ENCODE measurements at regions not wholly inside any gene's neighbourhood (a gene's known extent, or its start where the extent isn't known, plus 50 kb on each side); places are given as distances from the start of the nearest gene placed in this dataset.

DNA sequence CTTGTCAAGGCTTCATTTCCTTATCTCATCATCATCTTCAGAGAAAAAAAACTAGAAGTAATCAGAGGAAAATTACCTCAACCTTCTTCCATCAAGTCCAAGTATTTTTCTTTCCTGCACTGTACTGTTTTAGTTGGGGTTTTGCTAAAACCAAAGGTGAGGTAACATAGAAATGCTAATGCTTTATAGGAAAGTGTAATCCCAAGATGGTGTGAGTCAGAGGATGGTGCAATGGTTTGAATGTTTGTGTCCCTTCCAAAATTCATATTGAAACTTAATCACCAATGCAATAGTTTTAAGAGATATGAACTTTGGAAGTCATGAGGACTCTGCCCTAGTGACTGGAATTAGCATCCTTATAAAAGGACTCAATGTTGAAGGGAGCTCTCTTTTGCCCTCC, 79.5 kb downstream of the KBTBD8 start:
- no peak overlapping the region for H3K4me3 Mint-ChIP-seq (ENCODE audit: low read depth)
- no peaks in the 10 kb centered on the region for H3K36me3 Mint-ChIP-seq (ENCODE audit: insufficient read depth)
- H3K27ac Mint-ChIP-seq: no peak overlapping the region
- H3K27me3 Mint-ChIP-seq: no peaks in the 10 kb centered on the region
- H3K4me1 Mint-ChIP-seq (ENCODE audit: low read depth): peaks cover 7% of the 10 kb centered on the region
- H3K9me3 Mint-ChIP-seq (ENCODE audit: low read depth): no peaks in the 10 kb centered on the region
- DNase-seq (ENCODE audit: low spot score, unreplicated experiment): no peak
- TF ChIP-seq, protein P1, sequence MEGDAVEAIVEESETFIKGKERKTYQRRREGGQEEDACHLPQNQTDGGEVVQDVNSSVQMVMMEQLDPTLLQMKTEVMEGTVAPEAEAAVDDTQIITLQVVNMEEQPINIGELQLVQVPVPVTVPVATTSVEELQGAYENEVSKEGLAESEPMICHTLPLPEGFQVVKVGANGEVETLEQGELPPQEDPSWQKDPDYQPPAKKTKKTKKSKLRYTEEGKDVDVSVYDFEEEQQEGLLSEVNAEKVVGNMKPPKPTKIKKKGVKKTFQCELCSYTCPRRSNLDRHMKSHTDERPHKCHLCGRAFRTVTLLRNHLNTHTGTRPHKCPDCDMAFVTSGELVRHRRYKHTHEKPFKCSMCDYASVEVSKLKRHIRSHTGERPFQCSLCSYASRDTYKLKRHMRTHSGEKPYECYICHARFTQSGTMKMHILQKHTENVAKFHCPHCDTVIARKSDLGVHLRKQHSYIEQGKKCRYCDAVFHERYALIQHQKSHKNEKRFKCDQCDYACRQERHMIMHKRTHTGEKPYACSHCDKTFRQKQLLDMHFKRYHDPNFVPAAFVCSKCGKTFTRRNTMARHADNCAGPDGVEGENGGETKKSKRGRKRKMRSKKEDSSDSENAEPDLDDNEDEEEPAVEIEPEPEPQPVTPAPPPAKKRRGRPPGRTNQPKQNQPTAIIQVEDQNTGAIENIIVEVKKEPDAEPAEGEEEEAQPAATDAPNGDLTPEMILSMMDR (IDR thresholded peaks at IDR 0.05; ENCODE audit: unreplicated experiment): no peak

DNA sequence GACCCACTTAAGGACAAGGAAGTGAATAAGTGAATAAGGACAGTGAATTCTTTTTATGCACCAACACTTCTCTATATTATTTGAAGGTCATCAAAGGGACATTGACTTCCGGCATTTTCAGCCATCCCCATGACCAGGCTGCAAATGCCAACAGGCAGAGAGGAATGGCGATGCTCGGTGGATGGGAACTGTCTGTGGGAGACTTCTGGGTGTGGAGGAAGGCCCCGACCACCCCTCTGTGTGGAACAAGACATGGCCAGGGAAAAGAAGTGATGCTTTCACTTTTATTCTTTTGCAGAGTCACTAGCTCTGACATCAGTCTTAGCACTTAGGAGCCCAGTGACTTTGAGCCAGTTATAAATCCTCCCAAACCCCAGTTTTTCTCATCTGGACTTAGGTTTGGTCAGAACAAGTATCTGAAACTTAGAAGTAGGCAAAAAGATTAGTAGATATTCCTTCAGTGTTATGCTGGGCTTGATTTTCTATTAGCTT, 84.5 kb downstream of the KBTBD8 start:
- Mint-ChIP-seq H3K36me3 (ENCODE audit: insufficient read depth) (peaks cover 2% of the 10 kb centered on the region), H3K4me1 (ENCODE audit: low read depth) (no peaks in the 10 kb centered on the region), H3K27ac (no peak overlapping the region), H3K9me3 (ENCODE audit: low read depth) (peaks cover 23% of the 10 kb centered on the region), H3K27me3 (no peaks in the 10 kb centered on the region), H3K4me3 (ENCODE audit: low read depth) (no peak overlapping the region)
- no peak for DNase-seq (ENCODE audit: low spot score, unreplicated experiment)
- TF ChIP-seq, protein P1 (IDR thresholded peaks at IDR 0.05; ENCODE audit: unreplicated experiment): no peak

GRCh38 chr3:67083277-67083676, 85.2 kb downstream of the KBTBD8 start:
- Mint-ChIP-seq H3K4me1 (ENCODE audit: low read depth) (no peaks in the 10 kb centered on the region), H3K4me3 (ENCODE audit: low read depth) (no peak overlapping the region), H3K9me3 (ENCODE audit: low read depth) (peaks cover 28% of the 10 kb centered on the region), H3K36me3 (ENCODE audit: insufficient read depth) (peaks cover 2% of the 10 kb centered on the region), H3K27ac (no peak overlapping the region), H3K27me3 (no peaks in the 10 kb centered on the region)
- TF ChIP-seq, protein P1 (IDR thresholded peaks at IDR 0.05; ENCODE audit: unreplicated experiment): no peak
- no peak for DNase-seq (ENCODE audit: low spot score, unreplicated experiment)

DNA sequence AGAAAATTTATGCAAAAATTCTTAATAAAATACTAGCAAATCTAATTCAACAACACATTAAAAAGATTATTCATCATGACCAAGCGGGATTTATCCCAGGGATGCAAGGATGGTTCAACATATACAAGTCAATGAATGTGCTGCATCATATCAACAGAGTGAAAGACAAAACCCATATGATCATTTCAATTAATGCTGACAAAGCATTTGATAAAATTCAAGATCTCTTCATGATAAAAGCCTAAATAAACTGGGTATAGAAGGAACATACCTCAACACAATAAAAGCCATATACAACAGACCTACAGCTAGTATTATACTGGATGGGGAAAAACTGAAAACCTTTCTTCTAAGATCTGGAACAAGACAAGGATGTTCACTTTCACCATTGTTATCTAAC, 89.7 kb downstream of the KBTBD8 start:
- peaks cover 28% of the 10 kb centered on the region for H3K9me3 Mint-ChIP-seq (ENCODE audit: low read depth)
- no peaks in the 10 kb centered on the region for H3K27me3 Mint-ChIP-seq
- peaks cover 2% of the 10 kb centered on the region for H3K36me3 Mint-ChIP-seq (ENCODE audit: insufficient read depth)
- H3K27ac Mint-ChIP-seq: no peak overlapping the region
- H3K4me1 Mint-ChIP-seq (ENCODE audit: low read depth): no peaks in the 10 kb centered on the region
- H3K4me3 Mint-ChIP-seq (ENCODE audit: low read depth): no peak overlapping the region
- DNase-seq (ENCODE audit: low spot score, unreplicated experiment): no peak
- TF ChIP-seq, protein P1 (IDR thresholded peaks at IDR 0.05; ENCODE audit: unreplicated experiment): no peak

- DNase-seq (ENCODE audit: low spot score, unreplicated experiment): no peak
- TF ChIP-seq, protein P1 (IDR thresholded peaks at IDR 0.05; ENCODE audit: unreplicated experiment): no peak
- Mint-ChIP-seq H3K27me3 (no peaks in the 10 kb centered on the region), H3K4me1 (ENCODE audit: low read depth) (no peaks in the 10 kb centered on the region), H3K9me3 (ENCODE audit: low read depth) (peaks cover 24% of the 10 kb centered on the region), H3K4me3 (ENCODE audit: low read depth) (no peak overlapping the region), H3K27ac (no peak overlapping the region), H3K36me3 (ENCODE audit: insufficient read depth) (peaks cover 2% of the 10 kb centered on the region)
These were observed 92.4 kb downstream of the KBTBD8 start for GRCh38 chr3:67090474-67090873.
